NB4 (cell line): ENCODE measurements at regions not wholly inside any gene's neighbourhood (a gene's known extent, or its start where the extent isn't known, plus 50 kb on each side); places are given as distances from the start of the nearest gene placed in this dataset.

Source experiments
- DNase-seq: peaks from one replicate; pipeline ENCODE4 v3.0.0; 2010; ENCODE audit warnings: low read depth
- H3K4me3 ChIP-seq: one replicate; pipeline ENCODE4 v1.5.1; 2011; ENCODE audit warnings: mild to moderate bottlenecking, low read depth, low read length, moderate library complexity
- CTCF ChIP-seq: IDR thresholded peaks from one replicate; pipeline ENCODE4 v1.5.1; 2012; ENCODE audit warnings: low read depth, low read length
- MAX ChIP-seq: IDR thresholded peaks from 2 replicates; pipeline ENCODE4 v1.6.1; 2011; ENCODE audit warnings: low read depth, low read length
- MYC ChIP-seq: IDR thresholded peaks from 2 replicates; pipeline ENCODE4 v1.6.1; 2011; ENCODE audit warnings: low read depth, low read length
- POLR2A ChIP-seq: IDR thresholded peaks from 2 replicates; pipeline ENCODE4 v1.6.1; 2011; ENCODE audit warnings: mild to moderate bottlenecking; ENCODE audit not compliant: insufficient read length; ENCODE audit errors: extremely low read depth

- DNase-seq, result no peak
- no peak for TF ChIP-seq MYC
- no peak for TF ChIP-seq CTCF
- TF ChIP-seq MAX, result no peak
- no peak for TF ChIP-seq POLR2A
- no peak overlapping the region for H3K4me3 ChIP-seq
Measured at GRCh38 chr3:153055217-153055616, 106.8 kb upstream of the RAP2B start.

GRCh38 chr3:153055779-153056178, 106.2 kb upstream of the RAP2B start:
- no peak overlapping the region for H3K4me3 ChIP-seq
- DNase-seq, result no peak
- TF ChIP-seq CTCF (no peak), POLR2A (no peak), MYC (no peak), MAX (no peak)

GRCh38 chr3:153058031-153058688, 103.9 kb upstream of the RAP2B start:
- H3K4me3 ChIP-seq, result peak overlapping the region; percentile 17

GRCh38 chr3:153060346-153060745, 101.7 kb upstream of the RAP2B start:
- DNase-seq, result no peak
- TF ChIP-seq MAX (no peak), POLR2A (no peak), CTCF (no peak), MYC (no peak)
- no peak overlapping the region for H3K4me3 ChIP-seq

More at GRCh38 chr3:153058031-153058688, 103.9 kb upstream of the RAP2B start:
- peak; percentile 69 for DNase-seq

GRCh38 chr3:153061938-153062528, 100.0 kb upstream of the RAP2B start:
- TF ChIP-seq CTCF, result no peak
- no peak for TF ChIP-seq MYC
- no peak for TF ChIP-seq POLR2A
- no peak for TF ChIP-seq MAX
- no peak overlapping the region for H3K4me3 ChIP-seq
- no peak for DNase-seq

- no peak for TF ChIP-seq MAX
- TF ChIP-seq POLR2A, result no peak
- no peak for TF ChIP-seq MYC
- TF ChIP-seq CTCF, result no peak
- H3K4me3 ChIP-seq, result no peak overlapping the region
- DNase-seq, result no peak
Measured at GRCh38 chr3:153063337-153063736, 98.7 kb upstream of the RAP2B start.
